Tibial nerve (tissue), 4 donors: ENCODE measurements at regions not wholly inside any gene's neighbourhood (a gene's known extent, or its start where the extent isn't known, plus 50 kb on each side); places are given as distances from the start of the nearest gene placed in this dataset.

Experiments used
- CTCF ChIP-seq, 5 experiments: fragments of 200-600 bp in 3 of 5; fragments of 450-650 bp in 2 of 5; sonication (generic) in 3 of 5; IDR thresholded peaks; one replicate each; pipeline ENCODE4 v1.5.1; 2016 to 2019; ENCODE audit warnings: antibody characterized with exemption in 5 of 5, mild to moderate bottlenecking in 3 of 5, moderate library complexity in 2 of 5
- EP300 ChIP-seq, 2 donors: sonication (generic); formaldehyde crosslinking; IDR thresholded peaks; one replicate each; pipeline ENCODE4 v1.6.1; 2017; ENCODE audit warnings: antibody characterized with exemption in 2 of 2, mild to moderate bottlenecking in 1 of 2
- POLR2A ChIP-seq, 2 donors: fragments of 450-650 bp; IDR thresholded peaks; one replicate each; pipeline ENCODE4 v1.6.1; 2017; ENCODE audit warnings: antibody characterized with exemption in 2 of 2, mild to moderate bottlenecking in 2 of 2, moderate library complexity in 2 of 2

DNA sequence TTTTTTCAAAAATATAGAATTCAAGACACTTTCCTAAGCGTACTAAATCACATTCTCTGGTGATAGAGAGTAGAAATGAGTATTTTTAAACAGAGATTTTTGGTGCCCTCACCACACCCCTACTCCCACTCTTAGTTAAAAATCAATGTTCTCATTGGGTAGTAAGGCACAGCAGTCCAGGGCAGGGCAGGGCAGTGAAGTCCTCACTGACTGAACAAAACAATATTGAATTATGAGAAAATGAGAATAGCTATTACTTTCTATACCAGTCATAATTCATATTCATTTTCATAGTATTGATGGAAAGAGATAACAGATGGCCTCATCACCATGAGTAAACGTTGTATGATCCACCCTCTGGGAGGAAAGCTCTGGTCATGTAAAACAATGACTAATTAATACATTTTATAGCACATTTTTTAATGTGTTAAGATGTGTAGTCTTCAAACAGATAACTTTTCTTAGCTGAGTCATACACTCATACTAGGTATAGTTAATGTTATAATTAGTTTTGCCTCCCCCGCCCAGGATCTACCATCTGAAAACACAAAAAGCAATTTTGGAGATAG lies 686.1 kb downstream of the KCNJ3 start:
- TF ChIP-seq CTCF (IDR thresholded peaks at IDR 0.05) (no peak), EP300 (IDR thresholded peaks at IDR 0.05) (no peak), POLR2A (IDR thresholded peaks at IDR 0.05) (no peak)
